ENCODE measurements at regions not wholly inside any gene's neighbourhood (a gene's known extent, or its start where the extent isn't known, plus 50 kb on each side); places are given as distances from the start of the nearest gene placed in this dataset.
A peak's percentile ranks its signal among the peaks of the same experiment; 100 is the strongest.

- peak overlapping the region in 1 of 2 donors; percentile 76 for H3K27ac ChIP-seq
- no peak for DNase-seq (ENCODE audit: low spot score)
Observed at GRCh38 chr3:102141096-102141927, 292.0 kb downstream of the NFKBIZ start.

GRCh38 chr3:102141928-102142239, 292.6 kb downstream of the NFKBIZ start:
- H3K4me3 ChIP-seq = no peak overlapping the region
- TF ChIP-seq CTCF (IDR thresholded peaks at IDR 0.05) = no peak
- peak overlapping the region; percentile 47 to 76 for H3K27ac ChIP-seq
- DNase-seq (ENCODE audit: low spot score) = no peak

More at GRCh38 chr3:102141096-102141927, 292.0 kb downstream of the NFKBIZ start:
- TF ChIP-seq CTCF (IDR thresholded peaks at IDR 0.05) = no peak
- H3K4me3 ChIP-seq = no peak overlapping the region

GRCh38 chr3:102142379-102143060, 292.3 kb upstream of the ZPLD1 start:
- Histone ChIP-seq H3K4me3 (no peak overlapping the region), H3K27ac (peak overlapping the region; percentile 47 to 67)
- no peak for TF ChIP-seq CTCF (IDR thresholded peaks at IDR 0.05)
- no peak for DNase-seq (ENCODE audit: low spot score)

- TF ChIP-seq CTCF (IDR thresholded peaks at IDR 0.05) = no peak
Observed at GRCh38 chr3:102143536-102143935, 291.3 kb upstream of the ZPLD1 start.

GRCh38 chr3:102144063-102144462, 290.8 kb upstream of the ZPLD1 start:
- no peak for TF ChIP-seq CTCF (IDR thresholded peaks at IDR 0.05)
- H3K4me3 ChIP-seq = no peak overlapping the region
- no peak overlapping the region for H3K27ac ChIP-seq
- no peak for DNase-seq (ENCODE audit: low spot score)

More at GRCh38 chr3:102143536-102143935, 291.3 kb upstream of the ZPLD1 start:
- H3K27ac ChIP-seq = no peak overlapping the region
- H3K4me3 ChIP-seq = no peak overlapping the region
- DNase-seq (ENCODE audit: low spot score) = no peak

- no peak for DNase-seq (ENCODE audit: low spot score)
- no peak overlapping the region for H3K27ac ChIP-seq
- H3K4me3 ChIP-seq = no peak overlapping the region
- TF ChIP-seq CTCF (IDR thresholded peaks at IDR 0.05) = no peak
Observed at GRCh38 chr3:102148598-102149337, 286.0 kb upstream of the ZPLD1 start.
